NT2/D1 (cell line): ENCODE measurements at regions not wholly inside any gene's neighbourhood (a gene's known extent, or its start where the extent isn't known, plus 50 kb on each side); places are given as distances from the start of the nearest gene placed in this dataset.
"Not testable (repeated sequence)": the region's sequence is repeated elsewhere in the genome, so short reads cannot be mapped to it uniquely, and the experiment has no call there.

Experiments used
- DNase-seq: peaks from one replicate; pipeline ENCODE4 v3.0.0-alpha.2; 2011; ENCODE audit warnings: low read depth, low spot score
- H3K27me3 ChIP-seq: 2 replicates; pipeline ENCODE4 v1.6.0; 2011; ENCODE audit warnings: mild to moderate bottlenecking; ENCODE audit not compliant: insufficient read length, insufficient read depth
- H3K36me3 ChIP-seq: 2 replicates; pipeline ENCODE4 v1.6.1; 2011; ENCODE audit warnings: mild to moderate bottlenecking, low read length, mixed read lengths; ENCODE audit not compliant: insufficient read depth, insufficient read length
- H3K4me1 ChIP-seq: 2 replicates; pipeline ENCODE4 v1.5.1; 2011; ENCODE audit not compliant: insufficient read depth, insufficient read length
- H3K4me3 ChIP-seq: 2 replicates; pipeline ENCODE4 v1.5.1; 2011; ENCODE audit warnings: low read depth; ENCODE audit not compliant: insufficient read length
- H3K9ac ChIP-seq: 2 replicates; pipeline ENCODE4 v1.6.0; 2011; ENCODE audit warnings: low read depth; ENCODE audit not compliant: insufficient read length
- H3K9me3 ChIP-seq: 2 replicates; pipeline ENCODE4 v1.5.1; 2011; ENCODE audit warnings: mild to moderate bottlenecking, low read length; ENCODE audit not compliant: insufficient read depth
- SUZ12 ChIP-seq: IDR thresholded peaks from 2 replicates; pipeline ENCODE4 v1.6.1; 2011; ENCODE audit not compliant: insufficient read length, insufficient read depth; ENCODE audit errors: extremely low read depth
- YY1 ChIP-seq: IDR thresholded peaks from 2 replicates; pipeline ENCODE4 v1.6.1; 2011; ENCODE audit not compliant: insufficient read length, insufficient read depth
- ZNF274 ChIP-seq: IDR thresholded peaks from 2 replicates; pipeline ENCODE4 v1.6.1; 2011; ENCODE audit warnings: mild to moderate bottlenecking, low read depth, low read length

DNA sequence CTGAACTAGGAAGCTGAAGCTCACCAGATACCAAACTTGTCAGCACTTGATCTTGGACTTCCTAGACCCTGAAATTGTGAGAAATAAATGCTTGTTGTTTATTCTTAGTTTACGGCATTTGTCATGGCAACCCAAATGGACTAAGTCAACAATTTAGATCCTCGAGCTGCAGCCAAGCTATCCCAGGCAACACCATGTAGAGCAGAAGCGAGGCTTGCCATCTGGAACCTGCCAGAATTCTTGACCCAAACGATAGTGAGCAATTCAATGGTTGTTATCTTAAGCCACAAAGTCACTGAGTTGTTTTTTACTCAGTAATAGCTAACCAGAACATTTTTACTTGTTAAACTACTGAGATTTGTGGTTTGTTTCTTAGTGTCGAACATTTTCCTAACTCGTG, 458.5 kb upstream of the FLRT2 start:
- H3K4me1 ChIP-seq = no peaks in the 10 kb centered on the region
- H3K36me3 ChIP-seq = no peaks in the 10 kb centered on the region
- no peak overlapping the region for H3K4me3 ChIP-seq
- no peaks in the 10 kb centered on the region for H3K9me3 ChIP-seq
- no peak for DNase-seq
- no peaks in the 10 kb centered on the region for H3K27me3 ChIP-seq
- H3K9ac ChIP-seq = no peak overlapping the region
- TF ChIP-seq YY1 (no peak), SUZ12 (no peak), ZNF274 (no peak)

DNA sequence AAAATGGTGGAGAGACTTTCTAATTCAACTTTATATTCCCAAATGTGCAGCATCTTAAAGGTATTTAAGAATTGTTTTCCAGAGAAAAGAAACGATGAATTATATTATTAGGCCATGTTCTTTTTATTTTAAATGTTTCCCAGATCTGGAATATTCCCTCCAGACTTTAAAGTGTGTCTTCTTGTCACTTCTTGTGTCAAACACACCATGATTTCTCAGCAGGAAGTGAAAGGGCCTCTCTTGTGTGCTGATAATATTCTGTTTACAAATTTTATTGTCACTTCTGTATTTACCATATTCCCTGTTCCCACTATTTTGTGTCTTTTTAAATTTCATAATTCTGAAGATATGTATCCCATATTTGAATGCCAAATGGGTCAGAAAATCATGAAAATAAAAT, 455.0 kb upstream of the FLRT2 start:
- H3K9me3 ChIP-seq = no peaks in the 10 kb centered on the region
- no peak overlapping the region for H3K9ac ChIP-seq
- TF ChIP-seq YY1 (no peak), ZNF274 (no peak), SUZ12 (no peak)
- H3K36me3 ChIP-seq = no peaks in the 10 kb centered on the region
- DNase-seq = no peak
- H3K27me3 ChIP-seq = no peaks in the 10 kb centered on the region
- no peak overlapping the region for H3K4me3 ChIP-seq
- H3K4me1 ChIP-seq = no peaks in the 10 kb centered on the region

DNA sequence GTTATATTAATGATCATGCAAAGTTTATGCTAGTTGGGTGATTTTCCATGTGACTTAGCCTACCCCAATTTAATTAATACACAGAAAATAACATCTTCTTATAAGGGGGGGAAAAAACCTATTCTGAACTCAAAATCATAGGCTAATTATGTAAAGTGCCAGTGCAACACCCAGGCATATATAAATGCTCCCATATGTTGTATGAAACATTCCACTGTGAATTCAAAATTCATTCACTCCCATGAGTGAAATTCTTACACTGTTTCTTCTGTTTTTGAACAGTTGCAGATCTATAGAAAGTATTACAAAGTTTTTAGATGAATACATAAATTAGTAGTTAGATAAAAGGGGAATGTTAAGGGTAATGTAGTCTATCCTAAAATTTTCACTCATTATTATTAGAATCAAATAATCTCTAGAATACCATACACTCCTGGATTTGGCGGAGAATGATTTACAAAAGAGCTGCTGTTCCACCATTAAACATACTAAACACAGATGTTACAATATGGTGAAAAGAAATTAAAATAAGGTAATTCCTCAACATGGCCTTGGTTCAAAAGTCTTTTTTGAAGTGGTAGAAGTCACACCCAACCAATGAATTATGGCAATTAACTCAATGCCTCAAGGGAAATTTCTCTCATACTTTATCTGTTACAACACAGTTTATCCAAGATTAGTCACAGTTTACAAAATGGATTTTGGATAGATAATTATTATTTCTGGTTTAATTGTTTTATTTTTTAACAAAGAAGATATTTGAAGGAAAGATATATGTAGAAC, 454.1 kb upstream of the FLRT2 start:
- H3K36me3 ChIP-seq = no peaks in the 10 kb centered on the region
- H3K4me1 ChIP-seq = no peaks in the 10 kb centered on the region
- no peak overlapping the region for H3K9ac ChIP-seq
- TF ChIP-seq YY1 (no peak), SUZ12 (no peak), ZNF274 (no peak)
- no peak overlapping the region for H3K4me3 ChIP-seq
- DNase-seq = no peak
- H3K27me3 ChIP-seq = no peaks in the 10 kb centered on the region
- H3K9me3 ChIP-seq = no peaks in the 10 kb centered on the region

DNA sequence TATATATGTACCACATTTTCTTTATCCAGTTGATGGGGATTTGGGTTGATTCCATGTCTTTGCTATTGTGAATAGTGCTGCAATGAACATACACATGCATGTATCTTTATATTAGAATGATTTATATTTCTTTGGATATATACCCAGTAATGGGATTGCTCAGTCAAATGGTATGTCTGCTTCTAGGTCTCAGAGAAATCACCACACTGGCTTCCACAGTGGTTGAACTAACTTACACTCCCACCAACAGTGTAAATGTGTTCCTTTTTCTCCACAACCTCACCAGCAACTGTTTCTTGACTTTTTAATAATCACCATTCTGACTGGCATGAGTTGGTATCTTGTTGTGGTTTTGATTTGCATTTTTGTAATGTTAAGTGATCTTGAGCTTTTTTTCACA, 452.2 kb upstream of the FLRT2 start:
- H3K9me3 ChIP-seq, H3K4me3 ChIP-seq, DNase-seq, H3K4me1 ChIP-seq, H3K9ac ChIP-seq, H3K36me3 ChIP-seq, H3K27me3 ChIP-seq: not testable (repeated sequence)

DNA sequence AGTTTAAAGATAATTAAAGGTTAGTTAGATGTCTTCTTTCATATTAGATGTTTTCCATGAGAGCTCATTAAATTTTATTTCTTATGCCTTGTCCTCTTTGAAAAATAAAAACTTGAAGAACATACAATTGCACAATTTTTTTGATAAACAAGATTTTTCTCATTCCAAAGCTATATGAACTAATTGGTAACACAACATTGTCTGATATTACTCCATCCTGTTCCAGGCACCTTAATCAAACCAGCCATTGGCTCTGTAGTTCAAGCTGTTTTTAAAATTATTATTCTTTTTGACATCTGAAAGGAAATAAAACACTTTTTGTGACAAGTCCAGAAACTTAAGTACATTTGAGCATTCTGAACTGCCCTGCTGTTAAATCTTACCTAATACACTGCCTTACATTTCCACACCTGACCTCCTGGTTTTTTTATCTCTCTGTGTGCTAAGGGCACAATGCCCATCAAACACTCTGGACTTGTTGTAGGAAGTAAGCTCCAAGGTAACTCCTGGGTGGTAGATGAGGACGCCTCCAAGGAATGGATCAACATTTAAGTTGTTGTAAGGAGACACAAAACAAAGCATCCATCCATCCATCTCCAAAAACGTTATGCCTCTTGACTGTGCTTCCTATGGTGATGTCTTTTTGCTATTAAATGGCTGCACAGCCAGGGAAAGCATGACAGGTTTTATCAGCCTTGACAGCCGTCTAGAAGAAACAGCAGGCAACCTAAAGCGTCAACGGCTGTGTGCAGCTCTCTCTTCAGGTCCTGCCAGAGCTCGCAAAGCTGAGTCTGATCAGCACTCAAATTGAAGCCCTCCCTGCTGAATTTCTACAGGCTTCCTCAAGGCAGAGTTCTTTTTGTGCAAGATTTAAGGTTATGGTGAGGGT, 449.9 kb upstream of the FLRT2 start:
- no peak for DNase-seq
- no peak for TF ChIP-seq SUZ12
- TF ChIP-seq YY1 = no peak
- H3K4me1 ChIP-seq = no peaks in the 10 kb centered on the region
- no peaks in the 10 kb centered on the region for H3K36me3 ChIP-seq
- H3K9me3 ChIP-seq = no peaks in the 10 kb centered on the region
- H3K9ac ChIP-seq = no peak overlapping the region
- no peak overlapping the region for H3K4me3 ChIP-seq
- H3K27me3 ChIP-seq = no peaks in the 10 kb centered on the region

DNA sequence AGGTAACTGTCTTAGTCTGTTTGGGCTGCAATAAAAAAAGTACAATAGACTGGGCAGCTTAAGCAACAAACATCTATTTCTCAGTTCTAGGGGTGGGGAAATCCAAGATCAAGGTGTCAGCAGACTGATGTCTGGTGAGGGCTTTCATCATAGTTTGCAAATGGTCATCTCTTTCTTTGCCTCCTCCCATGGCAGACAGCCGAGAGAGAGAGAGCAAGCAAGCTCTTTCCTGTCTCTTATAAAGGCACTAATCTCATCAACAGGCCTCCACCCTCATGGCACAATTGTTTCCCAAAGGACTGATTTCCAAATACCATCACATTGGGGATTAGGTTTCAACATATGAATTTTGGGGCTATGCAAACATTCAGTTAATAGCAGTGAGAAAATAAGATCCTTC, 445.6 kb upstream of the FLRT2 start:
- no peak for DNase-seq
- H3K9ac ChIP-seq = no peak overlapping the region
- no peak overlapping the region for H3K4me3 ChIP-seq
- H3K27me3 ChIP-seq = no peaks in the 10 kb centered on the region
- no peak for TF ChIP-seq ZNF274
- TF ChIP-seq YY1 = no peak
- no peak for TF ChIP-seq SUZ12
- no peaks in the 10 kb centered on the region for H3K36me3 ChIP-seq
- H3K9me3 ChIP-seq = no peaks in the 10 kb centered on the region
- no peaks in the 10 kb centered on the region for H3K4me1 ChIP-seq

DNA sequence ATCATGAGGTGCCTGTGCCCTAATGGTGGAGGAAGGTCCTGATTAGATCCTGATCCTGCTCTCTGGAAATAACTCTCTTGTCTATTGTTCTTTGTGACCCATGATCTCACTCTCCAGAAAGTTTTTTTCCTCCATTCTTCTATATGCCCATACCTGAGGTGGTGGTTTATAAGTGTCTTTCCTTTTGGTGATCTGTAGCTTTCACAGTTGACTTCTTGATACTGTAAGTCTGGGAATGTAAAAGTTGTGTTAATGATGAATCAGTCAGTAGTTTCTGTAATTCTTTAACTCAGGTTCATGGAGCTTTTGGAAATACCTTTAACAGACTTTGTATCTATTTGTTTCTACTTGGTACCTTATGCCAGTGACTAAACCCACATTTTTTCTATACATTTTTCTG, 444.0 kb upstream of the FLRT2 start:
- Histone ChIP-seq H3K4me3 (no peak overlapping the region), H3K9me3 (no peaks in the 10 kb centered on the region), H3K4me1 (no peaks in the 10 kb centered on the region), H3K36me3 (no peaks in the 10 kb centered on the region), H3K27me3 (no peaks in the 10 kb centered on the region), H3K9ac (no peak overlapping the region)
- no peak for DNase-seq
- TF ChIP-seq ZNF274 (no peak), YY1 (no peak), SUZ12 (no peak)
